HG03342 (cell line): ENCODE measurements at regions not wholly inside any gene's neighbourhood (a gene's known extent, or its start where the extent isn't known, plus 50 kb on each side); places are given as distances from the start of the nearest gene placed in this dataset.

Source experiments
- ATAC-seq: cut with Tn5 transposase; IDR thresholded peaks from one replicate; pipeline ENCODE4 v1.9.1; 2021; ENCODE audit warnings: mild to moderate bottlenecking, moderate library complexity; ENCODE audit not compliant: unreplicated experiment

DNA sequence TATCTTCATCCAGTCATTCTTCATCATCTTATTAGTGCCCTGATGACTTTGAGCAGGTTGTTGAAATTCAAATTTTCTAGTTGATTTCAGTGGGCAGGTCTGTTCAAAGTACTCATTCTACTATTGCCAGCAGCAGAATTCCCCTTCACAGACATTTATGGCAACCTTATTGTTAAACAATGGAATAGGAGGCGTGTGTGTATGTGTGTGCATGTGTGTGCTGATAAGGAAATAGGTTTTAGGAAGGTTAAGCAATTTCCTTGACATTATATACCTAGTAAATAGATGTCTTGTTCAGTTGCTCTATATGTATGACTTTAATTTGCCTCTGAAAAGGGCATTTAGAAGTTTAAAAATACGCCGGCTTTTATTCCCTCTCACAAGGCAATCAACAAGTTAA lies 601.4 kb upstream of the CA10 start:
- ATAC-seq = no peak

DNA sequence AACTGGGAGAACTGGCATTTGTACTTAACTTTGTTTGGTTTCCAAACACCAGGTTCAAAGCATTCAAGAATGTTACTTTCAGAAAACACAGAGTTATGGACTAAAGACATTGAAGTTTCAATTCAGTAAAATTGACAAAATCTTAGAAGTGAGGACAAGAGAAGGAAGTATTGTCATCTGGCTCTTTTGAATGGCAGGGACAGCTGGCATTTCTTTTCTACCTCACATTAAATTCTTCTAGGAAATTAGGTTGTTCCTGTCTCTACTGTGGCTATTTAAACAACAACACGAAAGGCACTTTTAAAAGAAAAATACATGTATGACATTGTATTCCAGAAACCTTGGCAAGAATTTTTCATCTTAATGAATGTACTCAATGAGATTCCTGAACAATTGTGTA lies 600.0 kb upstream of the CA10 start:
- no peak for ATAC-seq

DNA sequence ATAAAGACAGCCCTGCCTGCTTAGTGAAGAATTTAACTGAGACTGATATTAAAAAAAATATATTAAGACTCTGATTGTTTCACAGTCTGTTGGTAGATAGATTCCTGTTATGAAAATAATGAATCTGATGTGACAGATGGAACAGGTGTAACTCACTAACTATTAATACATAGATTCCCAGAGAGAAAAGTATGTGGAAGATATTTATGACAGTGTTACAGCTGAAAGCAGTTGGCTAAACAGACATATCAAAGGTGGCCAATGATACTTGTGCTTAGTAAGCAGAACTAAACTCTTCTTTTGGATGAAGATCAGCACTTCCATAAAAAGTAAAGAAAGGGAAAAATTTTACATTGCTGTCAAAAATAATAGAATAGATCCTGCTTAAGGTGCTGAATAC lies 598.2 kb upstream of the CA10 start:
- ATAC-seq = no peak

DNA sequence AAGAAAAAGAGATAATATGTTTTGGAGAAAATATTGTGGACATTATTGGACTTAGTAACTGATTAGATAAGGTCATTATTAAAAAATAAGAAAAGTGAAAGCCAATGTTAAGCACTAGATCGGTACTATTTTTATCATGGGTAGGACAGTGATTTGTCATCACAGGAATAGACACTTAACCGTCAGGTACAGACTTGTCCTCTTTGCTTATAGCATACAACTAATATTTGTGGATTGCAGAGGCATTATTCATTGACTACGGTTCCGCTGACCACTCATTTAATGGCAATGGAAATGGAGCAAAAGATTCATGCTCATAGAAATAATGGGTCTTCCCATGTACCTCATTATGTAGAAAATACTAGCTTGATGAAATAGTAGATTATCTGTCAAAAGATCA lies 596.3 kb upstream of the CA10 start:
- ATAC-seq = no peak

DNA sequence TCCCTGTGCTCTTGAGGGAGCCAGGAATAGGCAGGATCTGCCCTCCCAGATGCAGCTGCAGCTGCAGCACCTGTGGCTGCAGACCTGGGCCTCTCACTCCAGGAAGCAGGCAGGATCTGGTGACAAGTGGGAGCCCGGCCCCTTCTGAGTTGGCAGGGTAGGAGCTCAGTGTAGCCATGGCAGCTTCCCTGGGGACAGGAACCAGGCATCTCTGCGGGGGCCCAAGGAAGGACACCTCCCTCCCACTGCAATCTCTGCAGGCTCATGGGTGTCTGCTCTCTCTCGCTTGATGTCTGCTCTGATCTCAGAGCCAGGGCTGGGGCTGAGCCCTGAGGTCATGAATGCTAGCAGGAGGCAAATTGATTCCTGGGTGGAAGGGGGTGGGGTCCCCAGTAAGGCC lies 592.5 kb upstream of the CA10 start:
- ATAC-seq = no peak

DNA sequence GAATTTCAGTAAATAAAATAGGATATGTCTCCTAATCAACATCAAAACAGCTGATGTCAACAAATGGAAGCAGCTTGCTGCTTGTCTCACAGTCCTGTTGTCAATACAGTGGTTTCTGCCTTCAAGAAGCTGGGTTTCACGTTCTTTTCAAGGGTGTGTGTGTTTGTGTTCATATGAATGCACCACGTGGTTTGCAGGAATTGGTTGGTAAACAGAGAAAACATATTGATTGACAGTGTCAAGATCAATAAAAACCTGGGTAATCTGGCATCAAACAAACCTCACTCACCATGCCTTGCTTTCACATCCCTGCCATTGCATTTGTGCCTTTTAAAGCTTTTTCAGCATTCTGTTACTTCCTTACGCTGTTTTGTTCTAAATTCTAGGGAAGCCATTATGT lies 585.7 kb upstream of the CA10 start:
- no peak for ATAC-seq

DNA sequence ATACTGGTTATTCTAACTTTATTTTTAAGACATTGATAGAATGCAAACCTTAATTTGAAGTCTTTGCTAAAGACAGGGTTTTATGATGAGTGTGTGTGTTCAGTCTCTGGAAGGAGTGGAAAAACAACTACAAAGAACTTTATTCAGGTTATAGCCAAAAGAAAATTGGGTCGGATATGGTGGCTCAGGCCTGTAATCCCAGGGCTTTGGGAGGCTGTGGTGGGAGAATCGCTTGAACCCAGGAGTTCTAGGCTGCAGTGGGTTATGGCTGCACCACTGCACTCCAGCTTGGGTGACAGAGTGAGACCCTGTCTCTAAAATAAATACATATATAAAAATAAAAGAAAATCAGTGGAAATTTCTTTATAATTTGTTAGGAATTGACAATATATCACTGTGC lies 581.5 kb upstream of the CA10 start:
- no peak for ATAC-seq

DNA sequence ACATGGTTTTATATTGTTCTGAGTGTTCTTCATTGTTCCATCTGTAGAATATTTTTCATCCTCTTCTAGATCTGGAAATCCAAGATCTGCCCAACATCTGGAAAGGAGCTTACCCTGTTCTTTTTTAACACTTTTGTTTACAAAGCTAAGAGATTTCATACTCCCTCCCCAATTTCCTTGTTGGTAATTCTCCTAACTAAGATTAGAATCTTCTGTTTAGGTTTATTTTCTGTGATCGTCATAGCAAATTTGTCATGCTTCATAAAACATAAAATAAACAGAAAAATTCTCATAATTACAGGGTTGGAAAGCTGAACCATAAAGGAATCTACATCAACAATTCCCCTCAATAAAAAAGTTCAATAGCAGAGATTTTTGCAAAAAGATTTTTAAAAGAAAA lies 580.3 kb upstream of the CA10 start:
- ATAC-seq = no peak

DNA sequence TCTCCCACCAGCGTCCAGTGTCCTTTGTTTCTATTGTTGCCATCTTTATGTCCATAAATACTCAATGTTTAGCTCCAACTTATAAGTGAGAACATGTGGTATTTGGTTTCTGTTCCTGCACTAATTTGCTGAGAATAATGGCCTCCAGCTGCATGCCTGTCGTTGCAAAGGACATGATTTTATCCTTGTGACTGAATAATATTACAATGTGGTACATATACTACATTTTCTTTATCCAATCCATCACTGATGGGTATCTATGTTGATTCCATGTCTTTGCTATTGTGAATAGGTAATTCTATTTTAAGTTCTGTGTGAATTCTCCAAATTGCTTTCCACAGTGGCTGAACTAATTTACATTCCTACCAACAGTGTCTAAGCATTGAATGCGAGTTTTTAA lies 578.6 kb upstream of the CA10 start:
- no peak for ATAC-seq

DNA sequence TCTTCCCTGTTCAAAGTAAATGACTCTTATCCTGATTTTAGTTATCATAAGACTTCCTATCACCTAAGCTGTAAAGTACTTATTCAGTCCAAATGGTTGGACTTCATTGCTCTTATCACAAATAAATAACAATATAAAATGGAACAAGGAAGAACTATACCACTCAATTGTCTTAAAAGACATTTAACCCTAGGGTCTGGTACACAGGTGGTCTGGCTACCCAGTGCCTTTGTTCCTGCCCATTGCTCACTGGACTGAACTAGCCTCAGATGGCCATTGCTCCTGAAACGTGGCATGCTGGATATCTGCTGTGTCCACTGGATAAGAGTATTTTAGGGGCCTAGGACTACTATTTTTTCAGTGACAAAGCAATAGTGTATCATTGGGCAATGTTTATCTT lies 574.3 kb upstream of the CA10 start:
- ATAC-seq = no peak

DNA sequence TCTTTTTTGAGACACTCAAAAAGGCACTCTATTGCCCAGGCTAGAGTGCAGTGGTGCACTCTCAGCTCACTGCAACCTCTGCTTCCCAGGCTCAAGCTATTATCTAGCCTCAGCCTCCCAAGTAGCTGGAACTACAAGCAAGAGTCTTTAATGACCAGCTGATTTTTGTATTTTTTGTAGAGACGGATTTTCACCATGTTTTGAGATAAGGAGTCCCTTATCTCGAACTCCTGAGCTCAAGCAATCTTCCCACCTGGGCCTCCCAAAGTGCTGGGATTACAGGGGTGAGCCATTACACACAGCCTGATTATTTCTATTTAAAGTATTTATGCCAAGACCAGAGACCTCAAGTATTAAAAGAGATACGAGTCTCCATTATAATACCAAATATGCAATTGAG lies 566.1 kb upstream of the CA10 start:
- ATAC-seq = no peak

DNA sequence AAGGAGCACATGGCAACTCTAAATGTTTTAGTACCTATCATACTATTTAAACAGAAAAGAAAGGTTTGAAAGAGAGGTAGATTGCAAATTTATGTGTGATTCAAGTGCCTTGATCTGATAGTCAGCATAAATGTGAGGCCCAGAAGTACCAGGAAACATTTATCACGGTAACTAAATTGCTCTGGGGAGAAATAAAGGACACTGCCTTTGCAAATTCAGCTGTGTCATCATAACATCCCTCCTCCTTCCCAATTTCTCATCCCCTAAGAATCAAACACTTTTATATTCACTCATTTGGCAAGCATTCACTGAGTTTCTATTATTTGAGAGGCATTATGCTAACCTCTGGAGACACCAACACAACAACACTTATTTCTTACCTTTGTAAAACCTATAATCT lies 563.4 kb upstream of the CA10 start:
- no peak for ATAC-seq

DNA sequence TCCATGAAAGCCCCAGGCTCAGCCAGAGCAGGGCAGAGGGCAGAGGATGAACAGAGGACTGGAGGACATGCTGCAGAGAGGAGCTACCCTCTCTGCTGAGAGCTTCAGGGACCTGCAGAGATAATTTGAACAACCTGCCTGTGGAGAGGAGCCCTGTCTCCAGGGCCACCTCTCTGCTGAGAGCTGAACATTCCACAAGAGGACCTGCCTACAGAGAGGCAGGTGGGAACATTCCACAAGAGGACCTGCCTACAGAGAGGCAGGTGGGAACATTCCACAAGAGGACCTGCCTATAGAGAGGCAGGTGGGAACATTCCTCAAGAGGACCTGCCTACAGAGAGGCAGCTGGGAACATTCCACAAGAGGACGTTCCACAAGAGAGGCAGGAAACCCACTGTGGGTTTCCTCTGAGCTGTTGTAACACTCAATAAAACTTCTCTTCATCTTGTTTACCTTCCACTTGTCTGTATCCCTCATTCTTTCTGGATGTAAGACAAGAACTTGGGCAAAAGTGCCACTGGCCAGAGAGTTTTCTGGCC lies 551.9 kb upstream of the CA10 start:
- no peak for ATAC-seq

DNA sequence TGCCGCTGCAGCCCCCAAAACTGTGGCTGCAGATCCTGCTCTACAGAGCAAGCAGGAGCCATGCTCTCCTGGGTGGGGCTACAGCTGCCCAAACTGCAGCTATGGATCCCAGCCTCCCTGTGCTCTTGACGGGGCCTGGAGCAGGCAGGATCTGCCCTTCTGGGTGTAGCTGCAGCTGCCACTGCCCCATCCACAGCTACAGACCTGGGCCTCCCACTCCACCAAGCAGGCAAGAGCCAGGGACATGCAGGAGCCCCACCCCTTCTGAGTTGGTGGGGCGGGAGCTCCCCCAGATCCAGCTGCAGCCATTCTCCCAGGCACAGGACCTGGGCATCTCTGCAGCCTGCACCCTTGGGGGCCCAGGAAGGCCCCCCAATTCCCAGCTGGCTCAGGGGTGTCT lies 551.2 kb upstream of the CA10 start:
- no peak for ATAC-seq

DNA sequence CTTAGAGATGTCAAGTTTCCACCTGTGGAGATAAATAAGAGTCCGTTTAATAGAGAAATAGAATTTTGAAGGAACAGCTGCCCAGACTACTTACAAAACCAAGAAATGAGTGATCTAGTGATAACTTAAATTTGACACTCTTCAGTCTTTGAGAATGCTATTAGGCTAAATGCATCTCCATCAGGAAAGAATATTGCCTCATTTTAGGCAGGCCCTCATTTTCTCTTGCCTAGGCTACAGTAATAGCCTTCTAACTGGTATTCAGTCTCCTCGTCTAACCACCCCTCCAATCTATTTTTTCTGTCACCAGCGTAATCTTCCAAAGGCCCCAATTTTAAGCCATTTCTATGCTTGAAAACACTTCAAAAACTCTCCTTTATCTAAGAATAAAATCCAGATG lies 537.8 kb upstream of the CA10 start:
- no peak for ATAC-seq

DNA sequence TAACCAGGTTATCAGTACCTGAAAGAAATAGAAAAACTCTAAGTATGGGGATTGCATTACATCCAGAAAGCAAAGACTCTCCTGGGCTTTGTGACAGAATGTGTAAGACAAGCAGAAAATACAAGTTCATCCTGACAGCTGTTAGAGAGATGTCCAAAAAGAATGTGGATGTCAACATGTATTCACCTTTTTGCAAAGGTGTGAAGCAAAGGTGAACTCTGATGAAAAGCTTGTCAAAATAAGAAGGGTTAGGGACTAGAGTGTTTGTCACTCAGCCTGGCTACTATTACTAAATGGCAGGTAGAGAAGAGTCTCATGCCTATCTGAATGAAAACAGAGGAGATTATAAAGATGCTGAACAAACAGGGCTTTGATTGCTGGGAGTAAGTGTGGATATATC lies 527.6 kb upstream of the CA10 start:
- no peak for ATAC-seq

DNA sequence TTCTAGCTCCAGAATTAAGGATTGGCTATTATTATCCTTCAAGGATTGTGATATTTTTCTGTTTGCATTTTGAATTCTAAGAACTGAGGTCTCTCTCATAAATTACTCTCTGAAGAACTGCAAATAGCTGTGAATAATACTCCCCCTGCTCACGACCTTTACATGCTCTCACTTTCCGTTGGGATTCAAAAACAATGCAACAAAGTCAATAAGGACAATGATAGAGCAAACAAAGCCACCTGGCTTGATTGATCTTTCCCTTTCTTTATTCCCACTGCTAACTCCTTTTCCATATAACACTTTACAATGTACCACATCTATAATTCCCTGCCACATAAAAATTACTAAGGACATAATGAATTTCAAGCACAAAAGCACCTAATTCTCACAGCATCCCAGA lies 523.0 kb upstream of the CA10 start:
- ATAC-seq = no peak

DNA sequence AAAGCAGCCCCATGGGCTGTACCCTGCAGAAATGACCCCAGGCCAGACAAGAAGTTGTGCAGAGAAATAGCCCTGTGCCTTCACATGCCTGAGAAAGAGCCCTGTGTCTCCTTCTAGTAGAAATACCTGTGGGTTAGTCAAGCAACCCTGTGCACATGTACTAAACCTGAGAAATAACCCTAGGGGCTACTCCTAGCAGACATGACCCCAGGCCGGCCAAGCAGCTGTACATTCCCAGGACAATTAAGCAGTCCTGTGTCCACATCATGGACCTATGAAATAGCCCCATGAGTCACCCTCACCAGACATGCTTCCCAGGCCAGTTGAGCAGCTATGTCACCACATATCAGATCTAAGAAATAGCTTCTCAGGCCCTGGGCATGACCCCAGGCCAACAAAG lies 519.7 kb upstream of the CA10 start:
- no peak for ATAC-seq

DNA sequence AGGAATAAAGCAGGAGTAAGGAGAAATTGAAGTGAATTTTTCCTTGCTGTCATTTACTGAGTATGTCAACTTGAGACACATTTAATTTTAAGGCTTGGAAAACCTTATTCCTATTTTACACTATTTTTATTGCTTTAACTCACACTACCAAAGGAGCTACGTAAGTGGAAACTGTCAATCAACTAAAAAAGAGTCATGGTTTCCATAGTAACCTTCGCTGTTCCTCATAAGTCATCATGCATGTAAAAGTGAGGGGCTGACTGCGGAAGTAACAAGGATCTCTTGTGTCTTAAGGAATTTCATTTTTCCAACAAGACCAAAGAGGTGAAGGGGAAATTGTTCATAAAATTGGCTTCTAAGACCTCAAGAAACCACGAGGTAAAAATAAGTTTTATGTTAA lies 516.2 kb upstream of the CA10 start:
- ATAC-seq = no peak

DNA sequence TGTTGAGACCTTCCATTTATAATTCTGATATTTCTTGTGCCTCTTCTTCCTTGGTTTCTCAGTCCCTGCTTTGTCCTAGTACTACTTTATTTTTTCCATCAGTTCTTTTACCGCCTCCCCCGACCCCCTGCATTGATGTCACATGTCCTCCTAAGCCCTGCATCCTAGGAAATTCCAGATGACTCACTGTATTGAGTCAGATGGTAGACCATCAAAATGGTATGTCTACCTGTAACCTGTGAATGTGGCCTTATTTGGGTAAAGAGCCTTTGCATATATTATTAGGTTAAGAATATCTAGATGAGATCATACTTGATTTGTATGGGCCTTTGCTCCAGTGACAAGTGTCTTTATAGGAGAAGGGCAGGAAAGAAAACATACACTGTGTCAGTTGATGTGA lies 515.3 kb upstream of the CA10 start:
- ATAC-seq = no peak

DNA sequence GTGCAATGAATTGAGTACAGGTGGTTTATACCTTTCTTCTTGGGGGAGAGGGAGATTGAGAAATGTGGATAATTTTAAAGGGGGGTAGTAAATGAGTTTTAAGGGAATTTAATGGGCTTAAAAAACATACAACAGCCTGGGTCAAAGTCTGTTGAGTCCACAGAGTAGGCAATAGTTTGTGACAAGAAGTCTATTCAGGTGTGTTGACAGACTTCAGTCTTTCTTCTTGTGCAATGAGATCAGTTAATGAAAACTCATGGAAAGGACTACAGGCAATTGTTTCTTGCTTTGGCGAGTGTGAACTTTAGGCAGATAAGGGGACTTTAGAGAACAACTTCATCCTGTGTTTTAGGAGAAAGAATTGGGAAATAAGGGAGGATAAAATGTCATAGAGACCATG lies 507.8 kb upstream of the CA10 start:
- ATAC-seq = no peak

DNA sequence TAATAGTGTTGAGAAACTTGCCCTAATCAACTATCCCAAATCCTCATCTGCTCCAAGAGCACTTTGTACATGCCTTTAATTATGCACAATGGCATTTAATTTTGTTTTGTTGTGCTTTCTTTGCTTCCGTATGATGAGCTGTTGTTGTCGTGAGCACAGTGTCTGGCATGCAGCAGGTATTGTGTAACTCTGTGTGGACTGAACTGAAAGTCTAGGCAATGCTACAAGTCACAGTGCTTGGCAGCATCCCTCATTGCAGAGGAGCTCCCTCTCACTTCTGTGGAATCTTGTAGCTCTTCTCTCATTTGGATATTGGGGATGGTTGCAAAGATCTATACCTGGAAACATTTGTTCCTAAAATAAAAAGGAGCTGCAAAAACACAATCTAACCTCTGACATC lies 502.2 kb upstream of the CA10 start:
- ATAC-seq = no peak

DNA sequence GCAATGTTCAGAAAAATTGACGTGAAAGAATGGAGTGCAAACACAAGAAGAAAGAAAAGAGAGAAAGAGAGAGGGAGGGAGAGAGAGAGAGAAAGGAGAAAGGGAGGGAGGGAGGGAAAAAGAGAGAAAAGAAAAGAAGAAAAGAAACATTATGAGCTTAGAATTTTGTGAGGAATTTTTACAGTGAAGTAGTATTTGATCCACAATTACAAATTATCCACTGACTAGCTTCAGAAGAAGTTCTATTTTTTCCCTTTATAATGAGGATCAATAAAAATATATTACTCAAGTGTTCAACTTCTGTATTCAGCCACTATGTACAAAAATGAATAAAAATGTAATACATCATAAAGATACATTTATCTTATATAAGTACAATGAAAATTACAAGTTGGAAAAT lies 494.5 kb upstream of the CA10 start:
- ATAC-seq = no peak

DNA sequence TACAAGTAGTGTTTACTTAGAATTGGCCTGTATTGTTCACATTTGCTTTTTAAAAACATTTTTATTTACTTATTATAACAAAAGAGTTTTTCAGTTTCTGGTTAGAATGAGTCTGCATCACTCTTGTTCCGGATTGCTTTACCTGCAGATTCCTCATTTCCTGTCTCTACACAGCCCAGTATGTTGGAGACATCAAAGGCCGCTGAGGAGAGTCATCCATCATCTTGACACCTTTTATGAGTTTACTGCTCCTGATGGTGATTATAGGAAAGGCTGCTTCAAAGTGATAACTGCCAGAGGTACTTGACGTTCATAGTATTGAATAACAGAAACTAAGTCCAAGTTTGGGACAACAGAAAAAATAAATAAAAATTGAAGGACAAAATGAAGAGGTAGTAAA lies 490.5 kb upstream of the CA10 start:
- no peak for ATAC-seq
